B cell (primary cell): ENCODE measurements at regions not wholly inside any gene's neighbourhood (a gene's known extent, or its start where the extent isn't known, plus 50 kb on each side); places are given as distances from the start of the nearest gene placed in this dataset.

Experiments used
- CTCF ChIP-seq: fragments of 200-600 bp; IDR thresholded peaks from one replicate; pipeline ENCODE4 v1.8.0; 2022; ENCODE audit warnings: antibody characterized with exemption, mild to moderate bottlenecking
- EZH2 ChIP-seq: IDR thresholded peaks from 2 replicates; pipeline ENCODE4 v1.6.1; 2012; ENCODE audit warnings: borderline replicate concordance, low read depth, mild to moderate bottlenecking, moderate library complexity, low read length; ENCODE audit not compliant: insufficient read depth, poor library complexity, severe bottlenecking

- TF ChIP-seq CTCF, result no peak
- TF ChIP-seq EZH2, result no peak
Measured at GRCh38 chr4:173713026-173713425, 183.0 kb upstream of the HAND2 start.
